ENCODE measurements at regions not wholly inside any gene's neighbourhood (a gene's known extent, or its start where the extent isn't known, plus 50 kb on each side); places are given as distances from the start of the nearest gene placed in this dataset.

DNA sequence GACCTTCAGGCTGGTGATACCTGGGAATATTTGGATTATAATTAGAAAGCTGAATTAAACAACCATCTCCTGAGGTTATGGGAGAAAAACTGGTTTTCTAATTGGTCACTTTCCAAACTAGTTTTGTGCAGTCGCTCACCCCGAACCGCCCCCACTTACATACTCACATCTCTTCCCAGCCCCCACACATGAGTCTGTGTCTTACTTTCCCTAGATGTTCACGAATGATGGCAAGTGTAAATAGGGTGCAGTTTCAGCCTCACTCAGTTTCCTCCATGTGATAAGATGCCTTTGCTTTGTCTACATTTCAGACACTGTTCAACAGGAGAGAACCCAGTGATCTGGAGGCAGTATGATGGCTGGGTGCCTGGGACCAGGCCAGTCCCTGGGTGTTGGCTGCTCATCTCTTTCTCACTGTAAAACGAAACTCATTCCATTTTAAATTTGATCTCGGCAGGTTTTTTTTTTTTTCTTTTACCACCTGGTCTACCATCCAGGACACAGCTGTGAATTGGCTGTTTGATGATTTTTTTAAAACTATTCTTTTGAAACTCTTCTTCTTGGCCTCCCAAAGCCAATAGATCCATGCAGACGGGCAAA lies 164.3 kb upstream of the RAB4A start:
- TF ChIP-seq, protein P1, sequence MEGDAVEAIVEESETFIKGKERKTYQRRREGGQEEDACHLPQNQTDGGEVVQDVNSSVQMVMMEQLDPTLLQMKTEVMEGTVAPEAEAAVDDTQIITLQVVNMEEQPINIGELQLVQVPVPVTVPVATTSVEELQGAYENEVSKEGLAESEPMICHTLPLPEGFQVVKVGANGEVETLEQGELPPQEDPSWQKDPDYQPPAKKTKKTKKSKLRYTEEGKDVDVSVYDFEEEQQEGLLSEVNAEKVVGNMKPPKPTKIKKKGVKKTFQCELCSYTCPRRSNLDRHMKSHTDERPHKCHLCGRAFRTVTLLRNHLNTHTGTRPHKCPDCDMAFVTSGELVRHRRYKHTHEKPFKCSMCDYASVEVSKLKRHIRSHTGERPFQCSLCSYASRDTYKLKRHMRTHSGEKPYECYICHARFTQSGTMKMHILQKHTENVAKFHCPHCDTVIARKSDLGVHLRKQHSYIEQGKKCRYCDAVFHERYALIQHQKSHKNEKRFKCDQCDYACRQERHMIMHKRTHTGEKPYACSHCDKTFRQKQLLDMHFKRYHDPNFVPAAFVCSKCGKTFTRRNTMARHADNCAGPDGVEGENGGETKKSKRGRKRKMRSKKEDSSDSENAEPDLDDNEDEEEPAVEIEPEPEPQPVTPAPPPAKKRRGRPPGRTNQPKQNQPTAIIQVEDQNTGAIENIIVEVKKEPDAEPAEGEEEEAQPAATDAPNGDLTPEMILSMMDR (conservative IDR thresholded peaks at IDR 0.05) = no peak
- no peak for TF ChIP-seq ZFX (IDR thresholded peaks at IDR 0.05)

All from C4-2B (cell line).